OCI-M2 (cell line): ENCODE measurements at regions not wholly inside any gene's neighbourhood (a gene's known extent, or its start where the extent isn't known, plus 50 kb on each side); places are given as distances from the start of the nearest gene placed in this dataset.

Experiments
- DNase-seq: peaks from one replicate; lab custom pipeline; 2025; ENCODE audit not compliant: unreplicated experiment; lab: John Stamatoyannopoulos, UW

GRCh38 chr11:36996795-36997194, 398.8 kb upstream of the RAG2 start:
- no peak for DNase-seq

- DNase-seq = no peak
Measured at GRCh38 chr11:36994208-36994607, 396.2 kb upstream of the RAG2 start.

GRCh38 chr11:36988556-36988955, 390.5 kb upstream of the RAG2 start:
- no peak for DNase-seq

GRCh38 chr11:36985562-36985961, 387.5 kb upstream of the RAG2 start:
- no peak for DNase-seq

GRCh38 chr11:36976741-36977140, 378.7 kb upstream of the RAG2 start:
- no peak for DNase-seq

- DNase-seq = no peak
Measured at GRCh38 chr11:36974771-36975170, 376.7 kb upstream of the RAG2 start.

GRCh38 chr11:36953976-36954375, 355.9 kb upstream of the RAG2 start:
- no peak for DNase-seq

- no peak for DNase-seq
Measured at GRCh38 chr11:36948460-36949127, 350.6 kb upstream of the RAG2 start.

GRCh38 chr11:36945384-36945783, 347.3 kb upstream of the RAG2 start:
- DNase-seq = no peak

- no peak for DNase-seq
Measured at GRCh38 chr11:36933481-36933880, 335.4 kb upstream of the RAG2 start.

GRCh38 chr11:36931139-36931538, 333.1 kb upstream of the RAG2 start:
- no peak for DNase-seq

- no peak for DNase-seq
Measured at GRCh38 chr11:36930256-36930655, 332.2 kb upstream of the RAG2 start.

GRCh38 chr11:36929401-36929800, 331.4 kb upstream of the RAG2 start:
- no peak for DNase-seq

GRCh38 chr11:36928621-36929020, 330.6 kb upstream of the RAG2 start:
- DNase-seq = no peak

GRCh38 chr11:36899800-36900199, 301.8 kb upstream of the RAG2 start:
- no peak for DNase-seq

GRCh38 chr11:36890841-36891240, 292.8 kb upstream of the RAG2 start:
- no peak for DNase-seq

GRCh38 chr11:36890121-36890679, 292.2 kb upstream of the RAG2 start:
- DNase-seq = no peak

GRCh38 chr11:36885154-36885553, 287.1 kb upstream of the RAG2 start:
- DNase-seq = no peak

- DNase-seq = no peak
Measured at GRCh38 chr11:36878737-36879136, 280.7 kb upstream of the RAG2 start.

GRCh38 chr11:36877149-36877548, 279.1 kb upstream of the RAG2 start:
- DNase-seq = no peak

GRCh38 chr11:36876266-36876665, 278.2 kb upstream of the RAG2 start:
- DNase-seq = no peak

GRCh38 chr11:36874291-36874690, 276.3 kb upstream of the RAG2 start:
- no peak for DNase-seq

GRCh38 chr11:36870361-36870760, 272.3 kb upstream of the RAG2 start:
- no peak for DNase-seq
